AG04449 (cell line): ENCODE measurements at regions not wholly inside any gene's neighbourhood (a gene's known extent, or its start where the extent isn't known, plus 50 kb on each side); places are given as distances from the start of the nearest gene placed in this dataset.

ENCODE experiments used
- CTCF ChIA-PET: fragments of 350-600 bp; formaldehyde crosslinking; extraction: SDS; loops from one replicate; lab custom pipeline; 2021; ENCODE audit warnings: antibody characterized with exemption; lab: Yijun Ruan, JAX
- POLR2A ChIA-PET: fragments of 400-600, 350-600 bp; formaldehyde crosslinking; extraction: SDS; loops from one replicate; lab custom pipeline; 2020; ENCODE audit warnings: antibody characterized with exemption, inconsistent platforms; lab: Yijun Ruan, JAX
- DNase-seq: peaks from one replicate; pipeline ENCODE4 v3.0.0-alpha.2; 2010; ENCODE audit warnings: low read depth, low spot score
- H3K4me3 ChIP-seq: 2 replicates; pipeline ENCODE4 v1.5.1; 2011; ENCODE audit warnings: low read depth, mild to moderate bottlenecking, control low read depth, low read length
- CTCF ChIP-seq: IDR thresholded peaks from one replicate; pipeline ENCODE4 v1.5.1; 2011; ENCODE audit warnings: mild to moderate bottlenecking, moderate library complexity, low read length, control low read depth, inconsistent platforms; ENCODE audit not compliant: insufficient read depth; ENCODE audit errors: missing control alignments

GRCh38 chr5:167643631-167644280, 647.7 kb upstream of the WWC1 start:
- TF ChIP-seq CTCF = no peak
- POLR2A ChIA-PET = no interaction called here
- DNase-seq = no peak
- CTCF ChIA-PET = interaction anchor here (1.4 kb wide), 1 partner anchor 9 kb away, joined by 3 read pairs; no protein-coding TSS in a partner anchor
- H3K4me3 ChIP-seq = no peak overlapping the region

- ChIA-PET CTCF (no interaction called here), POLR2A (no interaction called here)
- H3K4me3 ChIP-seq = no peak overlapping the region
- DNase-seq = no peak
- TF ChIP-seq CTCF = no peak
Measured at GRCh38 chr5:167644619-167645018, 646.8 kb upstream of the WWC1 start.

DNA sequence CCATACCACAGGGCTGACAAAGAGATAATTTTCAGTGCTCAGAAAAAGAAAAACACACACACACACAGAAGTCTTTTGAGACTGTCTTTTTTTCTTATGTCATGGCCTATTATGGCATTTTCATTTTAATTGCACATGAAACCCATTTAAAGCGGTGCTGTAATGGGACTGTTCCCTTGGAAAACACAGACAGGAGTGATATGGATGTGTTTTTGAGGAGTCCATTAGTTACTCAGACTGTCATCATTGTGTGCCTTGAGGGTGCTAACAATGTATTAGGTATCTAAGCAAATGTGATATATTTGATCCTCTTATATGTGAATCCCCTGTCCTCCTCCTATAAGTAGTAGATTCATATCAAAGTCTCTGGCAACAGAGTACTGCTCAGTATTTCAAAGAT, 642.0 kb upstream of the WWC1 start:
- H3K4me3 ChIP-seq = no peak overlapping the region
- ChIA-PET POLR2A (no interaction called here), CTCF (no interaction called here)
- no peak for TF ChIP-seq CTCF
- DNase-seq = no peak

- TF ChIP-seq CTCF = no peak
- CTCF ChIA-PET = interaction anchor here (1.2 to 2.3 kb wide), 3 partner anchors 10 to 567 kb away, joined by 3 to 8 read pairs (median 4); no protein-coding TSS in a partner anchor
- no peak overlapping the region for H3K4me3 ChIP-seq
- DNase-seq = no peak
- POLR2A ChIA-PET = no interaction called here
Measured at GRCh38 chr5:167652690-167653089, 638.8 kb upstream of the WWC1 start.

DNA sequence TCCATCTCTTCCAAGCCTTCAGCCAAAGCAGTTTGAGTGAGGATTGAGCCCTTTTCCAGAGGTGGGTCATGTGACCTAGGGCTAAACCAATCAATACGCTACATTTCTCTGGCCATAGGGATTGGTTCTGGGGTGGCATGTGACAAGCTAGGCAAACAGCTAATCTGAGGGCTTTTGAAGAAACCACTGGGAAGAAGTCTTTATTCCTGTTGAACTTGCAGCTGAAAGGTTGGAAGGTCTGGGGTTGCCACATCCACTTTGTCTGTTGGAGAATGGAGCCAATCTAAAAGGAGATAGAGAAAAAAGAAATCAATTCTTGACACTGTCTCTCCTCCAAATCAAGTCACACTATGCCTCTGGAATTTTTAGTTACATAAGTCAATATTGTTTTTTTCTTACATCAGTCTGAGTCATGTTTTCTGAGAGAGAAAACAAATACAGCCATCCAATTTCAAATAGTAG, 637.8 kb upstream of the WWC1 start:
- POLR2A ChIA-PET = no interaction called here
- no peak for TF ChIP-seq CTCF
- H3K4me3 ChIP-seq = no peak overlapping the region
- DNase-seq = no peak
- CTCF ChIA-PET = interaction anchor here (0.7 to 1.2 kb wide), 2 partner anchors 69 to 79 kb away, joined by 3 to 4 read pairs; no protein-coding TSS in a partner anchor

- CTCF ChIA-PET = no interaction called here
- no peak for DNase-seq
- TF ChIP-seq CTCF = no peak
- H3K4me3 ChIP-seq = no peak overlapping the region
- POLR2A ChIA-PET = no interaction called here
Measured at GRCh38 chr5:167657016-167657415, 634.4 kb upstream of the WWC1 start.
